IMR-90 (cell line): ENCODE measurements at regions not wholly inside any gene's neighbourhood (a gene's known extent, or its start where the extent isn't known, plus 50 kb on each side); places are given as distances from the start of the nearest gene placed in this dataset.

ENCODE experiments used
- ATAC-seq: fragments of 200-7000 bp; cut with Tn5 transposase; 2 replicates; pipeline ENCODE4 v1.9.1; 2020; ENCODE audit warnings: low read depth, mild to moderate bottlenecking, moderate library complexity
- BruUV-seq: library from RNA; stranded (reverse); fragments of 400-500 nt; replicated peaks from 2 replicates; lab custom pipeline; 2021; lab: Mats Ljungman, UMichigan
- CTCF ChIA-PET: fragments of 300-600 bp; formaldehyde crosslinking; extraction: SDS; loops from one replicate; lab custom pipeline; 2021; ENCODE audit warnings: antibody characterized with exemption; lab: Yijun Ruan, JAX
- POLR2A ChIA-PET: fragments of 300-600 bp; sonication (Branson Sonifier 250); formaldehyde crosslinking; loops from one replicate; lab custom pipeline; 2022; ENCODE audit warnings: antibody characterized with exemption; ENCODE audit not compliant: unreplicated experiment; lab: Charles Lee
- DNase-seq: peaks from one replicate; pipeline ENCODE4 v3.0.0; 2013
- H2AFZ ChIP-seq: replicated peaks from 2 replicates; pipeline ENCODE3; 2013; ENCODE audit warnings: low read length, mild to moderate bottlenecking; ENCODE audit not compliant: poor library complexity
- H2AK5ac ChIP-seq: 2 replicates; pipeline ENCODE4 v1.6.1; 2013; ENCODE audit warnings: low read depth, low read length, inconsistent platforms
- H2AK9ac ChIP-seq: replicated peaks from 2 replicates; pipeline ENCODE3; 2013; ENCODE audit warnings: mild to moderate bottlenecking, low read depth, low read length, moderate library complexity; ENCODE audit not compliant: poor library complexity
- H2BK120ac ChIP-seq: 2 replicates; pipeline ENCODE4 v1.6.1; 2013; ENCODE audit warnings: low read depth, low read length, inconsistent platforms
- H2BK15ac ChIP-seq: 3 replicates; pipeline ENCODE4 v1.6.1; 2013; ENCODE audit warnings: low read depth, low read length, inconsistent platforms
- H2BK20ac ChIP-seq: 2 replicates; pipeline ENCODE4 v1.6.1; 2013; ENCODE audit warnings: low read depth, mild to moderate bottlenecking, inconsistent platforms, low read length, moderate library complexity
- H2BK5ac ChIP-seq: 2 replicates; pipeline ENCODE4 v1.6.1; 2013; ENCODE audit warnings: mild to moderate bottlenecking, low read depth, low read length, inconsistent platforms; ENCODE audit not compliant: poor library complexity, severe bottlenecking
- H3K14ac ChIP-seq: replicated peaks from 2 replicates; pipeline ENCODE4 v1.6.1; 2013; ENCODE audit warnings: low read depth, low read length, inconsistent platforms
- H3K18ac ChIP-seq: 2 replicates; pipeline ENCODE4 v1.6.1; 2013; ENCODE audit warnings: low read depth, low read length, control low read depth
- H3K23ac ChIP-seq: 2 replicates; pipeline ENCODE4 v1.6.1; 2013; ENCODE audit warnings: low read depth, low read length, inconsistent platforms
- H3K27ac ChIP-seq: 2 replicates; pipeline ENCODE4 v1.5.1; 2013; ENCODE audit warnings: mild to moderate bottlenecking, control low read depth, low read length; ENCODE audit not compliant: insufficient read depth
- H3K27me3 ChIP-seq: 2 replicates; pipeline ENCODE4 v1.6.1; 2013; ENCODE audit warnings: low read length; ENCODE audit not compliant: control insufficient read depth, insufficient read depth
- H3K36me3 ChIP-seq: 2 replicates; pipeline ENCODE4 v1.6.1; 2013; ENCODE audit warnings: low read length, mixed read lengths; ENCODE audit not compliant: control insufficient read depth, insufficient read depth
- H3K4ac ChIP-seq: 2 replicates; pipeline ENCODE4 v1.6.1; 2013; ENCODE audit warnings: low read depth, low read length, inconsistent platforms
- H3K4me1 ChIP-seq: 2 replicates; pipeline ENCODE4 v1.6.1; 2013; ENCODE audit warnings: low read length, mixed read lengths; ENCODE audit not compliant: control insufficient read depth, insufficient read depth
- H3K4me2 ChIP-seq: 2 replicates; pipeline ENCODE4 v1.6.1; 2013; ENCODE audit warnings: low read depth, mild to moderate bottlenecking, control low read depth, low read length, moderate library complexity
- H3K4me3 ChIP-seq: 2 replicates; pipeline ENCODE4 v1.5.1; 2013; ENCODE audit warnings: low read depth, mild to moderate bottlenecking, control low read depth, low read length, moderate library complexity; ENCODE audit not compliant: insufficient read depth
- H3K56ac ChIP-seq: 2 replicates; pipeline ENCODE4 v1.6.1; 2013; ENCODE audit warnings: low read length, inconsistent platforms; ENCODE audit not compliant: insufficient read depth; ENCODE audit errors: extremely low read depth
- H3K79me1 ChIP-seq, 2 experiments: 2 replicates each; pipeline ENCODE4 v1.6.1; 2013; ENCODE audit warnings: low read length in 2 of 2, inconsistent platforms in 1 of 2, low read depth in 1 of 2
- H3K9ac ChIP-seq: 2 replicates; pipeline ENCODE4 v1.6.1; 2013; ENCODE audit warnings: low read depth, low read length, control low read depth
- H3K9me1 ChIP-seq: 2 replicates; pipeline ENCODE4 v1.6.1; 2013; ENCODE audit warnings: low read length, inconsistent platforms; ENCODE audit not compliant: insufficient read depth
- H3K9me3 ChIP-seq: 2 replicates; pipeline ENCODE4 v1.6.1; 2013; ENCODE audit warnings: low read length; ENCODE audit not compliant: control insufficient read depth, insufficient read depth
- H4K20me1 ChIP-seq: 2 replicates; pipeline ENCODE4 v1.6.1; 2013; ENCODE audit warnings: low read length, inconsistent platforms; ENCODE audit not compliant: insufficient read depth
- H4K5ac ChIP-seq: 2 replicates; pipeline ENCODE4 v1.6.1; 2013; ENCODE audit warnings: mild to moderate bottlenecking, low read depth, low read length, control low read depth
- H4K8ac ChIP-seq, 2 experiments: 2 replicates each; pipeline ENCODE4 v1.6.1; 2013; ENCODE audit warnings: low read depth in 2 of 2, low read length in 2 of 2, control low read depth in 1 of 2, inconsistent platforms in 1 of 2
- H4K91ac ChIP-seq: 2 replicates; pipeline ENCODE4 v1.6.1; 2013; ENCODE audit warnings: low read depth, low read length, inconsistent platforms; ENCODE audit not compliant: insufficient read depth
- BHLHE40 ChIP-seq: fragments of 150-350 bp; IDR thresholded peaks from 2 replicates; pipeline ENCODE4 v1.6.1; 2016; ENCODE audit warnings: mild to moderate bottlenecking, low read depth, low read length
- CEBPB ChIP-seq: IDR thresholded peaks from 2 replicates; pipeline ENCODE4 v1.6.1; 2012; ENCODE audit warnings: low read depth, low read length, improper control_type of control experiment
- CTCF ChIP-seq: conservative IDR thresholded peaks from 2 replicates; pipeline ENCODE4 v1.5.1; 2012; ENCODE audit warnings: mild to moderate bottlenecking, low read depth, low read length, improper control_type of control experiment
- ELK1 ChIP-seq: fragments of 150-350 bp; IDR thresholded peaks from 2 replicates; pipeline ENCODE4 v1.6.1; 2016; ENCODE audit warnings: low read depth, mild to moderate bottlenecking, low read length, moderate library complexity, borderline replicate concordance
- FOS ChIP-seq: fragments of 150-350 bp; IDR thresholded peaks from 2 replicates; pipeline ENCODE4 v1.6.1; 2016; ENCODE audit warnings: low read depth, low read length
- MAFK ChIP-seq: IDR thresholded peaks from 2 replicates; pipeline ENCODE4 v1.6.1; 2012; ENCODE audit warnings: low read depth, low read length, improper control_type of control experiment
- MAZ ChIP-seq: IDR thresholded peaks from 2 replicates; pipeline ENCODE4 v1.6.1; 2012; ENCODE audit warnings: low read depth, mild to moderate bottlenecking, low read length, improper control_type of control experiment, moderate library complexity, borderline replicate concordance
- MXI1 ChIP-seq: IDR thresholded peaks from 2 replicates; pipeline ENCODE4 v1.6.1; 2012; ENCODE audit warnings: low read depth, mild to moderate bottlenecking, low read length, moderate library complexity, borderline replicate concordance
- NFE2L2 ChIP-seq: fragments of 150-350 bp; IDR thresholded peaks from 2 replicates; pipeline ENCODE4 v1.6.1; 2016; ENCODE audit warnings: low read depth, mild to moderate bottlenecking, low read length
- POLR2A ChIP-seq: IDR thresholded peaks from 2 replicates; pipeline ENCODE4 v1.6.1; 2012; ENCODE audit warnings: mild to moderate bottlenecking, low read depth, low read length
- RAD21 ChIP-seq: IDR thresholded peaks from 2 replicates; pipeline ENCODE4 v1.6.1; 2012; ENCODE audit warnings: low read length, improper control_type of control experiment
- RCOR1 ChIP-seq: IDR thresholded peaks from 2 replicates; pipeline ENCODE4 v1.6.1; 2012; ENCODE audit warnings: mild to moderate bottlenecking, low read length, improper control_type of control experiment; ENCODE audit not compliant: insufficient replicate concordance
- RFX5 ChIP-seq: IDR thresholded peaks from 2 replicates; pipeline ENCODE4 v1.8.0; 2012; ENCODE audit warnings: low read depth, mild to moderate bottlenecking, low read length, moderate library complexity
- SMC3 ChIP-seq: fragments of 150-350 bp; IDR thresholded peaks from 2 replicates; pipeline ENCODE4 v1.6.1; 2016; ENCODE audit warnings: low read depth, mild to moderate bottlenecking, antibody characterized with exemption, low read length, moderate library complexity
- WGBS, 2 experiments: methylation state at CpG; one replicate each; pipeline versions ENCODE4 v1.1.5 to v1.1.7; 2013; ENCODE audit warnings: missing lambda C conversion rate in 2 of 2; ENCODE audit not compliant: insufficient read length in 1 of 2; ENCODE audit errors: extremely low coverage in 2 of 2; 5-methylcytosine and 5-hydroxymethylcytosine counted together
- dilution Hi-C: fragments of 300-500 bp; cut with HindIII; formaldehyde crosslinking; loops from one replicate; pipeline ENCODE4 v1.14.3; 2018; ENCODE audit warnings: low sequenced_read_pairs; ENCODE audit not compliant: unreplicated experiment
- in situ Hi-C: fragments of 300-500 bp; cut with MboI; formaldehyde crosslinking; loops from 3 replicates; pipeline ENCODE4 v1.14.3; 2019; ENCODE audit warnings: low sequenced_read_pairs, inconsistent platforms, mixed read lengths
- intact Hi-C: fragments of 100-400 bp; cut with micrococcal nuclease; formaldehyde crosslinking; loops from 2 replicates; pipeline ENCODE4 v1.10.0; 2022

GRCh38 chr4:26161030-26161824, 159.6 kb upstream of the RBPJ start (continued):
- TF ChIP-seq POLR2A = no peak
- no peak for TF ChIP-seq MAZ

- H2BK5ac ChIP-seq = no peak overlapping the region
- H2AFZ ChIP-seq = no peak overlapping the region
- no peak for ATAC-seq
- H3K9ac ChIP-seq = no peak overlapping the region
- H3K36me3 ChIP-seq = no peaks in the 10 kb centered on the region
- no peak overlapping the region for H3K4ac ChIP-seq
- no peak overlapping the region for H4K5ac ChIP-seq
- H2BK120ac ChIP-seq = no peak overlapping the region; the same call in 1 of the 2 replicates
- ChIA-PET CTCF (interaction anchor here (1.1 to 2.1 kb wide), 5 partner anchors 10 to 134 kb away, joined by 3 to 5 read pairs (median 4); no protein-coding TSS in a partner anchor), POLR2A (no interaction called here)
- peak overlapping the region; percentile 43; the same call in 1 of the 2 replicates for H2AK5ac ChIP-seq
- no peaks in the 10 kb centered on the region for H3K79me1 ChIP-seq
- H3K14ac ChIP-seq = no peak overlapping the region
- no peak overlapping the region for H4K91ac ChIP-seq
- no peak overlapping the region for H3K18ac ChIP-seq
- H3K27me3 ChIP-seq = no peaks in the 10 kb centered on the region
- dilution Hi-C loops (no loop called here), in situ Hi-C loops (no loop called here), intact Hi-C loops (no loop called here)
- H2BK15ac ChIP-seq = no peak overlapping the region
- BruUV-seq = no TSS peak
- H2AK9ac ChIP-seq = no peak overlapping the region
- H3K9me1 ChIP-seq = no peaks in the 10 kb centered on the region
- no peak overlapping the region for H4K8ac ChIP-seq
- no peak overlapping the region for H3K27ac ChIP-seq
- no peak overlapping the region for H3K4me3 ChIP-seq
- H3K4me1 ChIP-seq = peaks cover 8% of the 10 kb centered on the region
- no peaks in the 10 kb centered on the region for H4K20me1 ChIP-seq
- no peak overlapping the region for H3K23ac ChIP-seq
- no peak for DNase-seq
- WGBS, 2 experiments = 100% methylated on average over 2 of the region's 4 CpGs; no CpG with 5 or more reads in 1 of the 2 experiments
- peaks cover 4% of the 10 kb centered on the region; the same call in 1 of the 2 replicates for H3K9me3 ChIP-seq
- H2BK20ac ChIP-seq = no peak overlapping the region
- no peak overlapping the region for H3K4me2 ChIP-seq
- no peak overlapping the region for H3K56ac ChIP-seq
- no peak for TF ChIP-seq RFX5
- TF ChIP-seq FOS = no peak
- TF ChIP-seq MXI1 = no peak
- TF ChIP-seq CEBPB = no peak
- no peak for TF ChIP-seq MAZ
- no peak for TF ChIP-seq ELK1
- no peak for TF ChIP-seq MAFK
- TF ChIP-seq CTCF = no peak
- TF ChIP-seq POLR2A = no peak
- no peak for TF ChIP-seq BHLHE40
- TF ChIP-seq RAD21 = no peak
- no peak for TF ChIP-seq RCOR1
- no peak for TF ChIP-seq NFE2L2
- no peak for TF ChIP-seq SMC3
Observed at GRCh38 chr4:26162101-26162500, 158.7 kb upstream of the RBPJ start.
